Embryonic facial prominence (tissue), 1 donor: ENCODE measurements at regions not wholly inside any gene's neighbourhood (a gene's known extent, or its start where the extent isn't known, plus 50 kb on each side); places are given as distances from the start of the nearest gene placed in this dataset.

ENCODE experiments used
- DNase-seq: peaks from one replicate; pipeline ENCODE4 v3.0.0-alpha.2; 2016; ENCODE audit errors: extremely low spot score

DNA sequence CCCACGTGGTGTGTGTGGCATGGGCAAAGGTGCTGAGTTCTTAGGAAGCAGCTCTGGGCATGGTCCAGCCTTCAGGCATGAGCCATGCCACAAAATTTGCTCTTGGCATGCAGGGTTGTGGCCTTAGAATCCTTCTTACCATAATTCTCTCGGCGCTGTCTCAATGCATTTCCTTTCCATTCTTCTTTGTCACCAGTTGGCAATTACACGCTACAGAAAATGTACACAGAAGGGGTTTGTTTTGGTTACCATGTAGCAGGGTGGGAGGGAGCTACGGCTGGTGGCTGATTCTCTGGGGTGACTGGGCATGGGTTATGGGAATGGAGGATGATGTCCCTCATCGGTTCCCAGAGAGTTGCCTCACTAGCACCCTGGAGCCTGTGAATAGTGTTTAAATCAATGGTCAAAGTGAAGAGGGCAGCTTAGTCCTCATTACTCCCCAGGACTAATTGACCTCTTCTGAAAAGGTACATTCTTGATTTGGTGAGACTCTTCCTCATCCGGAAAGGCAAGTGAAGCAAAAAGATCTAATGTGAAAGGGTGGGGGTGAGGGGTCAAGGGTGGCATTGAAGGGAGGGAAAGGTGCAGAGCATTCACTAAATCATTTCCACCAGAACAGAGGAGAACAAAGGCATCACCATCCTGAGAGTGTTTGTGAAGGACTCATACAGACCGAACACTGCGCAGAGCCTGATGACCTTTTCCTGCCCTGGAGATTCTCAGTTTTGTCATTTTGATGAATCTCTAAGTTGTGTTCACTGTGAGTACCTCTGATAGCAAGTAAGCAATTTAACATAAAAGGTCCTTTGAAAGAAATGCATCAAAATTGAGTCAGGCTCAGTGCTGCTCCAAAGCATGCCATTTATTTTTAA, 199.8 kb upstream of the SFRP2 start:
- no peak for DNase-seq

DNA sequence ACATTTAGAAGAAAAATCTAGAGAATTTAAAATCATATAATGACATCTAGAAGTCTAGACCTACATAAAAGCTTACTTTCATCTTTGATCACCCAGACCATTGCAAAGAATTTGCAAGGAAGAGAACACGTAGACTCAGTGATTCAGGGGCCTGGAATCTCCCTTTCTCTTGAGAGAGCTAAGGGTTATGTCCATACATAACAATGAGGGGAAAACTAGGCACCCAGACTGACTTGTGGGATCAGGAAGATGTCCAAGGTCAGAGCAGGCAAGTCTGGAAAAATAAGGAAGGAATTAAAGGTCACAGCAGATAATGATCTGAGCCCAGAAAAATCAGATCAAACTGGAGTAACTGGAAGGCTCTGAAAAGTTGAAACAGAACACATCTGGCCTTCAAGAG, 198.4 kb upstream of the SFRP2 start:
- DNase-seq: no peak

DNA sequence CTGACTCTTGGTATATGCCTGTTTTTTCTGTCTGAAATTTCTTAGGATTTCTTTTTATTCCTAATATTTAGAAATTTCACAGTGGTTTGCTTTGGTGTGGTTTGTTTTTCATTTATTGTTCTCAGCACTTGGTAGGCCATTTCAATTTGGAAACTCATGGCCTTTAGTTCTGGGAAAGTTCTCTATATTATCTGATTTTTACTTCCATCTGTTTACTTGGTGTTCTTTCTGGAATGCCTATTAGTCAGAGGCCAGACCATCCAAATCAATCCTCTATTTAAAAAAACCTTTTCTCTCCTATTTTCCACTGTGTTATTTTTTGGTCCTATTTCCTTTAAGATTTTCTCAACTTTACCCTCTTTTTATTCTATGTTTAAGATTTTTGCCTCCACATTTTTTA, 188.1 kb upstream of the SFRP2 start:
- DNase-seq: no peak

DNA sequence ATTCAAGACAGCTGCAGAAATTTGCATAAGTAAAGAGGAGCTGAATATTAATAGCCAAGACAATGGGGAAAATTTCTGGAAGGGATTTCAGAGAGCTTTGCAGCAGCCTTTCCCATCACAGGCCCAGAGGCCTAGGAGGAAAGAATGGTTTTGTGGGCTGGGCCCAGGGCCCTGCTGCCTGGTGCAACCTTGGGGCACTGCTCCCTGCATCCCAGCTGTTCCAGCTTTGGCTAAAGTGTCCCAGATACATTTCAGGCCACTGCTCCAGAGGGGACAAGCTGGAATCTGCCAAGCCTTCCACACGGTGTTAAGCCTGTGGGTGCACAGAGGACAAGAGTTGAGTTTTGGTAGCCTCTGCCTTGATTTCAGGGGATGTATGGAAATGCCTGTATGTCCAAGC, 185.6 kb upstream of the SFRP2 start:
- DNase-seq: no peak

DNA sequence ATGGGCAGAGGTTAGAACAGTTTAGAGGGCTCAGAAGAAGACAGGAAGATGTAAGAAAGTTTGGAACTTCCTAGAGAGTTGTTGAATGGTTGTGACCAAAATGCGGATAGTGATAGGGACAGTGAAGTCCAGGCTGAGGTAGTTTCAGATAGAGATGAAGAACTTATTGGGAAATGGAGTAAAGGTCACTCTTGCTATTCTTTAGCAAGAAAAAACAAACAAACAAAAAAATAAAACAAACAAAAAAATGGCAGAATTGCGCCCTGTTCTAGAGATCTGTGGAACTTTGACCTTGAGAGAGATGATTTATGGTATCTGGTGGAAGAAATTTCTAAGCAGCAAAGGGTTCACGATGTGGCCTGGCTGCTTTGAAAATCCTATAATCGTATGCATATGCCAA, 185.1 kb upstream of the SFRP2 start:
- no peak for DNase-seq

DNA sequence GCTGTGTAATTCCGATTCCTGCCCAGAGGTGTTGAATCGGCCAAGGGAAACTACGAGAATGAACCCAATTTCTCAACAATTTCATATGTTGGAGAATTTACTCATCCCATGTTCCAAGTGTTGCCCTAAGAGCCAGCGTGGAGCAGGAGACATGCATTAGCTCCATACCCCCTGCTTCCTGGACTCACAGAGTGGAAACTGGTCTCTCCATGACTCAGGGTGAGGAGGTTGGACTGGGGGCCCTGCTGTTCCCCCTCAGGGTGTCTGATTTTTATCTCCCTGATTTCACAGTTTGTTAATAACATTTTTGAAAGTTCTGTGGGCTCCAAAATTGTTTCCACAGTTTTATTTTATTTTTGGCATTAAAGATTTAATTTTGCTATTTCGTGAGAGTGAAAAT, 183.0 kb upstream of the SFRP2 start:
- no peak for DNase-seq

DNA sequence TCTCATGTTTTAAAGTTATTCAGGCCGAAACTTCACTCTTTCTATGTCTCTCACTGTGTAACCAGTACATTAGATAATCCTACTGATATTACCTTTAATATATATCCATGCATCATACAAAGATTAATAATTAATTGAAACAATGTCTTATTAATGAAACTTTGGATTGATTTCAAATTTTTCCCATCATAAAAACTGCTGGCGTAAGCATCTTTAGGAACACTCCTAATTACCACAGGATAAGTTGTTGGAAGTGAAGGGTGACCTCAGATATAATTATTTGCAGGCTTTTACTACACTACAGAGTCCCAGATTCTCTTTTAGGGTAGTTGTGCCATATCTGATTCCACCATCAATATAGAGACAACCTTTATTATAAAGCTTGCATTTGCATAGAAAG, 181.3 kb upstream of the SFRP2 start:
- DNase-seq: no peak

DNA sequence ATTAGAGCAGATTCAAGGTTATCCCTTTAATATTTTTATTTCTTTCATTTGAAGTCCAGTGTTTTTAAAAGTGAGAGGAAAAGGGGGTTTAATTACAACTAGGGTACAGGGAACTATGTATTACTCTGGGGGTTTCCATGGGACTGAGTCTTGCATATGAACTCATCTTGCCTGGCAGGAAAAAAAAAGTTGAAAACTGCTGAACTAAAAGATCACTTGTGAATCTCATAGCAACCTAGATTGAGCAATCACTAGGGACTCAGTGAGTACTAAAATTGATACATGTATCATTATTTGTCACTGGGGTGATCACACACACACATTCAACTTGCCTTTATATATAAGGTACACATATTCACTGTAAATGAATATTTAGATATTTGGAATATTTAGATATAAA, 180.7 kb upstream of the SFRP2 start:
- DNase-seq: no peak

DNA sequence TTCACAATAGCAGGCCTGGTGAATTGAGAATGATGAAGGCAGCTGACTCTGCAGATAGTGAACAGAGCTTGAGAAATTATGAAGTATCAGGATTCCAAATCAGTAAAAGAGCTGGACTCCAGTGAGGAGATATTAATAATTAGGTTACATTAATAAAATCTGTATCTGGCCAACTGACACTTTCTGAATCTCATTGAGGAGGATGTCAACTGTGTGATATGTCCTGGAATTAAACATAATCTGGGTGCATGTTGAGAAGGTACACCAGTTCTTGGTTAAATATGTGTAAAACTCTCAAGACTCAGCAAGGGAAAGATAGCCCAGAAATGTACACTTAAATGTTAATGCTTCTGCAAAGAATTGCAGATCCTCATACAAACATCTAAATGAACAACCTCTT, 177.8 kb upstream of the SFRP2 start:
- DNase-seq: no peak

DNA sequence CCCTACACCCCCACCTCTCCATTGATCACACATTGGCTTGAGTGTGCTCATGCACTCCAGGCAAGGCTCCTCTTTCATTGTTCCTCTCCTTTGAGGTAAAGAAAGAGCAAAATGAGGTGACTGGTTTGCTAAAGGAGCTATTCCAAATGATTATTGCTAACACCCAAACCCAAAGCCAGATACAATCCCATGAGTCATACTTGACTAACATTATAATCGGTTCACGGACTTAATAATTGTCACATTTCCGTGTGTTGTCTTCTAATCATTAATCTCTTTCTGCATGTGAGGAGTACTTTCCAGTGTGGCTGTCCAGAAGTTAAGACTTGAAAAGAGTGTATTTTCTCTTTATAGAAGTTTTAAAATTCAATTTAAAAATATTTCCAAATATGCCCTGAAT, 174.3 kb upstream of the SFRP2 start:
- DNase-seq: no peak

DNA sequence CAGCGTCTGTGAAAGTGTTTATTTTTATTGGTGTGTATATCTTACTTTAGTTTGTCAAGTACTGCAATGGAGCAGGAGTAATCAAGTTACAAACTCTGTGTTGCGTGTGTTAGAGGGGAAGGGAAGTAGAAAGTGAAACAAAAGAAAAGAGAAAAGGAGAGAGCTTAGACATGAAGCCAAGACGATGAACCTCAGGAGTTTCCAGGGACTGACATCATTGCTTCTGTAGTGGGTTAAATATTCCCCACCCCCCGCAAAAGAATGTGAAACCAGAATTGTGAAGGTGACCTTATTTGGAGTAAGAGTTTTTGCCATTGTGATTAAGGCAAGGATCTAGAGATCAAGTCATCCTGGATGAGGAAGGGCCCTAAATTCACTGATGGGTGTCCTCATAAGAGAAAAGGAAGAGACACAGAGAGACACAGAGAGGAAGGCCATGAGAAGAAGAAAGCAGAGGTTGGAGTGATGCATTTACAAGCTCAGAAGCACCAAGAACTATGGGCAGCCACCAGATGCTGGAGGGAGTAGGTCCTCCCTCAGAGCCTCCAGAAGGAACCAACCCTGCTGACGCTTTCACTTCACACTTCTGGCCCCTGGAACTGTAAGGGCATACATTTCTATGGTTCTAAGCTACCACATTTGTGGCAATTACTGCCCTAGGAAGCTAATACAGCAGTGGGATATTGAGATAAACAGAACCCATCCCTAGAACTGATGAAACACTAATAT, 173.6 kb upstream of the SFRP2 start:
- DNase-seq: no peak

DNA sequence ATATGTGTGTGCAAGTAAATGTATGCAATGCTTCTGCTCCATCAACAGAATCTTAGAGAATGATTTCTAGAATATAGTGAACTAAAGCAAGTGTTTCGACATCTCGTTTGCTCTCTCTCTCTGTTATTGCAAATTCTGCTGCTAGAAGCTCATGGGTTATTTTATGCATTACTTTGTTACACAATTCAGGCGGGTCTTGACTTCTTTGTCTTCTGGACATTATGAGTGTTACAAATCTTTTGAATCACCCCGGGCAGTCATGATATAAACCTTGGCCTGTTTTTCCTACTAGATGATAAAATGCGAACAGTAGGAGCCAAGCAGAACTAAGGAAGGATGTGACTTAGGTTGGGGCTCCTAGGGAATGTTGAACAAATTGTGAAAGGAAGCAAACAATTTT, 166.4 kb upstream of the SFRP2 start:
- DNase-seq: no peak

DNA sequence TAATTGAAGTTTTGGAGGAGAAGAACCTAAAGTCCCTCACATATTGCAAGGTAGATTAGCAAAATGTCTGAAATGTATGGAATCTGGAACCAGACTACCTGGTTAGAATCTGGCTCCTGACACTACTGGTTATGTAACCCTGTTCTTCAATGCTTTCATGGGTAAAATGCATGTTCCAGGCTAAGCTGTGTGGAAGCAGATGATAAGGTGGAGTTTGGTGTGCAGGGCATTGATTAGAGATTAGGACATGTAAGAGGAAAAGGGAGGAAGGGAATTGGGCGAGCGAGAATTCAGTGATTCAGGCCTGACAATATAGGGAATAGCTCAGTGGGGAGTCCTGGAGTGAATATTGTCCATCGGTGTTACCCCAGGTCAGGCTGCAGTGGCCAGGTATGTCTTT, 165.8 kb upstream of the SFRP2 start:
- no peak for DNase-seq

DNA sequence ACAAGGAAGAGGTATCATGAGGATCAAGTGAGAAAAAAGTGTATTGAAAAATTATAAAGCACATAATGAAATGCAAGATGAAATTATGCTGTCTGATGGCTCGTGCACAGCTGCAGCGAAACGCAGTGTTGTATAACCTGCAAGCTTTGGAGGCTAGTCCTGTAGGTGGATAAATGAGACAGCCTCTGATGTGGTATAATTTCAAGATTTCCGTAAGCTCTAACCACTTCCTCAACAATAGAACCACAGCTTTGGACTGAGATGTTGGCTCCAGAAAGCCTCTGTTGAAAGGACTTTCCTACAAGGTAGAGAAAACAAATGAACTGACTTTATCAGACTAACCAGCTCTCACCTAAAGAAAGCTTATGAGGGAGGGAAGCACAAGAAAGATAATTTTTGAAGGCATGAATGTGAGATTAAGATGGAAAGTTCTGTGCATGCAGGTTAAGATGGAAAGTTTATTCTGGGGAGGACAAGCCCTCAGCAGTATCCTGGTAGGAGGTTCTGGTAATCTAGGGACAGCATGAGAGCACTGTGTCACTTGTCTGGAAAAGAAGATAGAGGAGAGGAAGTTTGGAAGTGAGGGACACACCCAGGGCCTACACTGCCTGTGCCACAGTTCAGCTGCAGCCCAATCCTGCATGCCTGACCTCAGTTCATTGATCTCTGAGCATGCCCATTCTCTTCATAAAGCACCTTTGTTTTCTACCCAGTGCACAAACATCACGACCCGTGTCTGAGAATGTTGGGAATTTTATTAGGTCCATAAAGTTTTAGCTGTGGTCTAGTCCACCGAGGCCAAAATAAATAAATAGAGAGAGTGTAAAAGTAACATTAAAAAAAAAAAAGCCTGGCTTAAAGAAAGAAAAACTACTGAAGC, 161.5 kb upstream of the SFRP2 start:
- DNase-seq: no peak

DNA sequence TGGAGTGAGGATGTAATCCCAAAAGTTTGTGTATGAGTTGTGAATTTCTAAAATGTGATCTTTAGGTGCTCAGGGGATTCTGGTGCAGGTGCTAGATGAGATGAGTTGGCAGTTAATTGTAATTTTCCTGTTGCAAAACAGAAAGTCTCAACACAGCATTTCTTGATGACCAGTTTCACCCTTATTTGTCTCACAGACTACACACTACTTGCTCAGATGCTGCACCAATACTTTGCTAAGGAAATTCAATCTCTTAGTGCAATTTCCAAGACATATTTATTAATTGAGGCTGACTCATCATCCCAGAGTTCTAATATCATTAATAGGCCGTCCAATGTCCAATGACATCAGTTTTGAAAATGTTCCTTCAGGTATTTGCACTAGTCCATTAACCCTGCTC, 159.2 kb upstream of the SFRP2 start:
- DNase-seq: no peak

DNA sequence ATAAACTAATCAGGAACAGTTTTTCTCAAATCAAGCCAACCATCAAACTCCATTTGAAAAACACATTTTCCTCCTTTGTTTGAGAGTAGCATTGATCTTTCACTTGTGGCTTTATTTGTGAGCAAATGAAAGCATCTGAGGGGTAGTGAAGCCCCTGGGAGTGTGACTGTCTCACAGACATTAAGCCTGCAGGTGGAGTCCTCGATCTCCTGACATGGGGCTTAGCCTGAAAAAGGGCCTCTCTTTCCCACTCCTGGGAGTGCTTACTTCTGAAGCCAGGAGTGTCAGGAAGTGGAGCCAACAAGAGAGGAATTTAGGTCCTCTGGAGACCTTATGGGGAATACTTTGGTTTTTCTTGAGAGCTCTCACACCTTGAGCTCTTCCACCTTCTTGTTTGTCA, 158.2 kb upstream of the SFRP2 start:
- DNase-seq: no peak

DNA sequence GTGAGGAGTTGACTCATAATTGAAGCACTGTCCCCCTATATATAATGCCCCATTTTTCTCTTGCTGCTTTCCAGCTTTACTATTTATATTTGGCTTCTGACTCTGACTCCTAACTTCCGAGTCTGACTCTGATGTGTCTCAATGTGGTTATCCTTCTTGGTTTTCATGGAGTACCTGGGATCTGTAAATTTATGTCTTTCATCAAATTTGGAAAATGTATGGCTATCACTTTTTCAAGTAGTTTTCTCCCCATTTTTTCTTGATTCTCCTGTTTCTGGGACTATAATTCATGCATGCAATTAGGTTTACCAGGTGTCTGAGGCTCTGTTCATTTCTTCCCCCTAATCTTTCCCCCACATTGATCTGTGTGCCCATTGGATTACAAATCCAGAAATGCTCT, 156.8 kb upstream of the SFRP2 start:
- DNase-seq: no peak

DNA sequence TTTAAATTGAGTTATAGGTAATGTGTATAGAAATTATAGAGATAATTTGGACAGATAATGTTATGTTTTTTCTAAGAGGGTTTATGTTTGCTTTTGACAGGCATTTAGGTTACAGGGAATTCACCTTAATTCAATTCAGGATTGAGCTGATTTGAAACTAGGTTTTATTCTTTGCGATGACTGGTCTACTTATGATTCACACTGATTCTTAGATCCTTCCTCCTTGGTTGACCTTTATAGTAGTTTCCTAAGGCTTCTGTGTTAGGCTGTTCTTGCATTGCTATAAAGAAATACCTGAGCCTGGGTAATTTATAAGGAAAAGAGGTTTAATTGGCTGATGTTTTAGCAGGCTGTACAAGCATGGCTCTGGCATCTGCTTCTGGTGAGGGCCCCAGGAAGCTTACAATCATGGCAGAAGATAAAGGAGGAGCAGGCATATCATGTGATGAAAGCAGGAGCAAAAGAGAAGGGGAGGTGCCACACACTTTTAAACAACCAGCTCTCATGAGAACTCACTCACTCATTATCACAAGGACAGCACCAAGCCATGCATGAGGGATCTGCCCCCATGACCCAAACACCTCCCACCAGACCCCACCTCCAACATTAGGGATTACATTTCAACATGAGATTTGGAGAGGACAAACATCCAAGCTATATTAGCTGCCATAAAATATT, 155.0 kb upstream of the SFRP2 start:
- DNase-seq: no peak

DNA sequence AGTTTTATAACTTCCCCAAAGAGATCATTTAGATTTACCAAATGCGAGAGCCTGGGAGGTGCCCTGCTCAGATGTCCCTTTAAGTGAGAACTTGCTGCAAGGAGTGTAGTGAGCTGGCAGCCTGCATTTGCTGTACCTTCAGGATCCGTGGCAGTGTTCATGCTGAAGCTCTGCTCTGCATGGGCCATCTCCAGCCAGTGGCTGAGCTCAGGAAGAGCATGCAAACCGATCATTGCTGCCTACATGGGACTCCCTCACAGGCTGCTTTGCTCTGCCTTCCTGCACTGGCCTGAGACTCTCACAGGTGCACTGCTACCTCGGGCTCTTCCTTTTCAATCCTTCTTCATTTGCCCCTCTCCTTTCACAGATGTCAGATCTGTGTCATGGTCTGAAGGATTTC, 152.0 kb upstream of the SFRP2 start:
- no peak for DNase-seq

DNA sequence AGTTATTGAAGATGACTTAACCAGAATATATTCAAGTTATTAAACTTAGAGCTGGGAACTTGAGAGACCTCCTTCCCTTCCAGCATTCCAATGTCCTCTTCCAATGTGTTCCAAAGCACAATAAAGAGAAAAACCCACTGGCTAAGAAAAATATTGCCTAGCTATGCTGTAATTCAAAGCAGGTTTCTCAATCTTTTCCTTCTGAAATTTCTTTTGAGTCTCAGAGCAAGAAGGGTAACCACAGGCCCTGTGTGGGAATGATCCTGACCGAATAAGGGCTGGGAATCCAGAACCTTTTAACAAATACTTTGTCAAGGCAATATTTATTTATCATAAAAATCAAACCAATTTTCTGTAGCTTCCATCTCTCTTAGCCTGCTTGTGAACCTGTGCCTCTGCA, 150.7 kb upstream of the SFRP2 start:
- peak; percentile 28 for DNase-seq

DNA sequence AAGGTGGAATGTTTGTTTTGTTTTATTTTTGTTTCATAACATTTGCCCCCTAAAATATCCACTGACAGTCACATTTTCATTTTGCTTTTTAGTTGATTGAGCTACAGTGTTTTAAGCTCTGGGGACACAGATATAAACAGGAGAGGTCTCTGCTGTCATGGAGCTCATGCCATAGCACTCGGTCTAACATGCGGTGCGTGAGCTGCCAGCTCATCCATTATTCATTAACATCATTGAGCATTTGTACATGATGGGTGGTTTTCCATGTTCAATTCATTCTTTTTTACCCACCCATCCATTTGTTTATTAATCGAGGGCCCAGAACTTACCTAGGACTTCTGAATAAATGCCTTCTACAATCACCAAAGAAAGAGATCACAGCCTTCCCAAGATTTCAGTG, 150.1 kb upstream of the SFRP2 start:
- no peak for DNase-seq

DNA sequence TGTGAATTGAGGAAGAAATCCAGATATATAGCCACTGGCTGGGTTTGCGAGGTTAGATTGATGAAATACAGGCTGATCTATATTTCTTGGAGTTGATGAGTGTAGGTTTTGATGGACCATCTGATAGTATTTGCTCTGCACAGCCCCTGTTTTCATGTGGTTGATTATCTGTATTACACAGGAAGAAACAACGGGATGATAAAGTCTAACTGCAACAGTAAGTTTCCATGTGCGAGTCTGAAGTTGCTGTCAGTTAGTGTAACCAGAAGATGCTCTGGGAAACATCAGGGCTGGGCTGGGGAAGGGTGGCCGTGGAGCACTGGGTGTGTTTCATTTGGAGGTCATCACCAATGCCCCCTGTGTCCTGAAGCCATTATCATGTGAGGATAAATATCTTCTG, 148.4 kb upstream of the SFRP2 start:
- DNase-seq: no peak
